Trophoblast cell (in vitro differentiated cells and primary cell): ENCODE measurements at regions not wholly inside any gene's neighbourhood (a gene's known extent, or its start where the extent isn't known, plus 50 kb on each side); places are given as distances from the start of the nearest gene placed in this dataset.
"Not testable (repeated sequence)": the region's sequence is repeated elsewhere in the genome, so short reads cannot be mapped to it uniquely, and the experiment has no call there.

ENCODE experiments used
- DNase-seq, 2 donors: peaks; one replicate each; pipeline ENCODE4 v3.0.0-alpha.2; 2016
- H2AFZ ChIP-seq: 2 replicates; pipeline ENCODE4 v1.6.1; 2013; ENCODE audit warnings: low read length, moderate library complexity, mild to moderate bottlenecking; ENCODE audit not compliant: insufficient read depth, poor library complexity
- H2AK5ac ChIP-seq: 2 replicates; pipeline ENCODE4 v1.6.1; 2013; ENCODE audit warnings: mild to moderate bottlenecking, low read length
- H2BK120ac ChIP-seq: 2 replicates; pipeline ENCODE4 v1.6.1; 2013; ENCODE audit warnings: low read length, mild to moderate bottlenecking, moderate library complexity; ENCODE audit not compliant: insufficient read depth, poor library complexity
- H2BK12ac ChIP-seq: 2 replicates; pipeline ENCODE4 v1.6.1; 2013; ENCODE audit warnings: mild to moderate bottlenecking, low read length, moderate library complexity
- H2BK5ac ChIP-seq: 2 replicates; pipeline ENCODE4 v1.6.1; 2013; ENCODE audit warnings: low read length, low read depth, moderate library complexity, mild to moderate bottlenecking; ENCODE audit not compliant: poor library complexity
- H3K14ac ChIP-seq: 2 replicates; pipeline ENCODE4 v1.6.1; 2013; ENCODE audit warnings: mild to moderate bottlenecking, low read length
- H3K18ac ChIP-seq: 2 replicates; pipeline ENCODE4 v1.6.1; 2013; ENCODE audit warnings: mild to moderate bottlenecking, low read length
- H3K23ac ChIP-seq: 2 replicates; pipeline ENCODE4 v1.6.1; 2013; ENCODE audit warnings: low read length
- H3K27ac ChIP-seq: 2 replicates; pipeline ENCODE4 v1.5.1; 2013; ENCODE audit warnings: low read depth, mild to moderate bottlenecking, inconsistent platforms, low read length, moderate library complexity
- H3K27me3 ChIP-seq: 2 replicates; pipeline ENCODE4 v1.6.1; 2013; ENCODE audit warnings: inconsistent platforms, mild to moderate bottlenecking, low read length, moderate library complexity; ENCODE audit not compliant: insufficient read depth
- H3K36me3 ChIP-seq, 2 experiments: 1 replicate in 1 of 2; 2 replicates in 1 of 2; pipeline ENCODE4 v1.6.1; 2013; ENCODE audit warnings: low read length in 2 of 2, mild to moderate bottlenecking in 2 of 2, moderate library complexity in 1 of 2; ENCODE audit not compliant: insufficient read depth in 2 of 2, control insufficient read depth in 1 of 2
- H3K4ac ChIP-seq: 2 replicates; pipeline ENCODE4 v1.6.1; 2013; ENCODE audit warnings: low read depth, mild to moderate bottlenecking, low read length, moderate library complexity
- H3K4me1 ChIP-seq, 2 experiments: 1 replicate in 1 of 2; 2 replicates in 1 of 2; pipeline ENCODE4 v1.6.1; 2013; ENCODE audit warnings: low read length in 2 of 2, mild to moderate bottlenecking in 2 of 2, moderate library complexity in 1 of 2; ENCODE audit not compliant: insufficient read depth in 2 of 2, control insufficient read depth in 1 of 2
- H3K4me2 ChIP-seq: 2 replicates; pipeline ENCODE4 v1.6.1; 2013; ENCODE audit warnings: inconsistent platforms, mild to moderate bottlenecking, low read length, moderate library complexity
- H3K4me3 ChIP-seq: 2 replicates; pipeline ENCODE4 v1.5.1; 2013; ENCODE audit warnings: mild to moderate bottlenecking, low read depth, low read length, inconsistent platforms
- H3K79me1 ChIP-seq: one replicate; pipeline ENCODE4 v1.6.1; 2013; ENCODE audit warnings: low read length
- H3K79me2 ChIP-seq: 2 replicates; pipeline ENCODE4 v1.6.1; 2013; ENCODE audit warnings: low read length, mild to moderate bottlenecking; ENCODE audit not compliant: control insufficient read depth, insufficient read depth, poor library complexity
- H3K9ac ChIP-seq: 2 replicates; pipeline ENCODE4 v1.6.1; 2013; ENCODE audit warnings: mild to moderate bottlenecking, low read length
- H3K9me3 ChIP-seq: 2 replicates; pipeline ENCODE4 v1.6.1; 2013; ENCODE audit warnings: low read depth, mild to moderate bottlenecking, control low read depth, inconsistent platforms, low read length; ENCODE audit not compliant: insufficient read depth
- H4K12ac ChIP-seq: 2 replicates; pipeline ENCODE4 v1.6.1; 2013; ENCODE audit warnings: low read depth, mild to moderate bottlenecking, low read length, moderate library complexity
- H4K8ac ChIP-seq: 2 replicates; pipeline ENCODE4 v1.6.1; 2013; ENCODE audit warnings: low read depth, mild to moderate bottlenecking, low read length, moderate library complexity
- H4K91ac ChIP-seq: one replicate; pipeline ENCODE4 v1.6.1; 2013; ENCODE audit warnings: low read depth, mild to moderate bottlenecking, low read length, moderate library complexity
- WGBS: extraction: QIAGEN DNeasy Blood & Tissue Kit; methylation state at CpG from one replicate; pipeline ENCODE4 v1.1.7; 2013; ENCODE audit warnings: missing lambda C conversion rate; ENCODE audit not compliant: insufficient read length, insufficient coverage; ENCODE audit errors: extremely low coverage; 5-methylcytosine and 5-hydroxymethylcytosine counted together

DNA sequence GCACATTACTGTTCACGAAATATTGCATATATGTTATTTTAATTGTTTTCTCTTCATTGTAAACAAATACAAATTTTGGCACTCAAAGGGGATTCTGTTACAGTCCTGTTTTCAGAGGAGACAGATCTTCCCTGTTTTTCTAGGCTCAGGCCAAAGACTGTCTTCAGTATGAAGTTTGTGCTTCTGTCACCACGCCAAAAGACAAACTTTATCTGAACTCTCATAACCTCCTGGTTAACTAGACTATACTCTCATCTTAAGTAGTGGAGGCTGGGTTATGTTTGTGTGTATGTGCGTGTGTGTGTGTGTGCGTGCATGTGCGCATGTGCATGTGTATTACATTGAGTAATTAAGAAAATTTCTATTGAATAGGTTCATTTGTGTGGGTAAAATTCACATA is 676.8 kb upstream of the HS3ST1 start:
- H2BK12ac ChIP-seq = no peak overlapping the region
- H3K4me1 ChIP-seq = no peaks in the 10 kb centered on the region
- H3K27me3 ChIP-seq = no peaks in the 10 kb centered on the region
- no peak overlapping the region for H2AK5ac ChIP-seq
- H4K8ac ChIP-seq = no peak overlapping the region
- no CpG with 5 or more reads among the region's 5 CpGs for WGBS
- no peak overlapping the region for H3K23ac ChIP-seq
- no peak overlapping the region for H3K4me2 ChIP-seq
- no peak overlapping the region for H4K12ac ChIP-seq
- H3K4ac ChIP-seq = no peak overlapping the region
- no peak overlapping the region for H3K18ac ChIP-seq
- H3K36me3 ChIP-seq = no peaks in the 10 kb centered on the region
- no peak overlapping the region for H2BK5ac ChIP-seq
- H2BK120ac ChIP-seq = no peak overlapping the region
- no peak overlapping the region for H3K14ac ChIP-seq
- H3K4me3 ChIP-seq = no peak overlapping the region
- no peak overlapping the region for H3K27ac ChIP-seq
- no peaks in the 10 kb centered on the region for H3K79me1 ChIP-seq
- DNase-seq = no peak
- H3K9me3 ChIP-seq = no peaks in the 10 kb centered on the region
- H3K79me2 ChIP-seq = no peaks in the 10 kb centered on the region
- H2AFZ ChIP-seq = no peak overlapping the region
- H4K91ac ChIP-seq = no peak overlapping the region
- no peak overlapping the region for H3K9ac ChIP-seq

DNA sequence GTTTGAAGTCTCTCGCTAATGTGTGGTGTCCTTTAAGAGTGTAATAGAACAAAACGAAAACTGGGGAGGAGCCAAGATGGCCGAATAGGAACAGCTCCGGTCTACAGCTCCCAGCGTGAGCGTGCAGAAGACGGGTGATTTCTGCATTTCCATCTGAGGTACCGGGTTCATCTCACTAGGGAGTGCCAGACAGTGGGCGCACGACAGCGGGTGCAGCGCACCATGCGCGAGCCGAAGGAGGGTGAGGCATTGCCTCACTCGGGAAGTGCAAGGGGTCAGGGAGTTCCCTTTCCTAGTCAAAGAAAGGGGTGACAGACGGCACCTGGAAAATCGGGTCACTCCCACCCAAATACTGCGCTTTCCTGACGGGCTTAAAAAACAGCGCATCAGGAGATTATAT is 661.2 kb upstream of the HS3ST1 start:
- H3K79me2 ChIP-seq, H3K9ac ChIP-seq, H3K18ac ChIP-seq, H2BK12ac ChIP-seq, H4K91ac ChIP-seq, H2BK120ac ChIP-seq, H3K4me3 ChIP-seq, H3K4me2 ChIP-seq, H2AFZ ChIP-seq, H3K79me1 ChIP-seq, H4K8ac ChIP-seq, H3K4ac ChIP-seq, H3K27ac ChIP-seq, H3K4me1 ChIP-seq, H4K12ac ChIP-seq, H3K9me3 ChIP-seq, H3K14ac ChIP-seq, H3K27me3 ChIP-seq, H2AK5ac ChIP-seq, H3K23ac ChIP-seq, DNase-seq, H3K36me3 ChIP-seq, H2BK5ac ChIP-seq: not testable (repeated sequence)
- WGBS = no CpG with 5 or more reads among the region's 21 CpGs

DNA sequence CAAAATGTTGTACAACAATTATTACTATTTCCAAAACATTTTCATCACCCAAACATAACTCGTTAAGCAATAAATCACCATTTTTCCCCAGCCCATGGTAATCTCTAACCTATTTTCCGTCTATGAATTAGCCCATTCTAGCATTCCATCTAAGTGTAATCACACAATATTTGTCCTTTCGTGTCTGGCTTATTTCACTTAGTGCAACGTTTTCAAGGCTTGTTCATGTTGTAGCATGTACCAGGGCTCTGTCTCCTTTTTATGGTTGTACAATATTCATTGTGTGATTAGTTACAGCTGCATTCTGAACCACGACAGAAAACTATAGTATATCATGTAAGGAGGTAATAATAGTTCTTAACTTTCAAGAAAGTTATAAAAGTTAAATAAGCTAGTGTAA is 656.0 kb upstream of the HS3ST1 start:
- Histone ChIP-seq H3K23ac (no peak overlapping the region), H3K18ac (no peak overlapping the region), H3K4ac (no peak overlapping the region), H3K9ac (no peak overlapping the region), H3K4me3 (no peak overlapping the region), H3K27ac (no peak overlapping the region), H2AFZ (no peak overlapping the region), H2BK5ac (no peak overlapping the region), H4K91ac (no peak overlapping the region), H3K4me2 (no peak overlapping the region), H3K9me3 (no peaks in the 10 kb centered on the region), H4K8ac (no peak overlapping the region), H3K36me3 (no peaks in the 10 kb centered on the region), H2BK120ac (no peak overlapping the region), H3K4me1 (no peaks in the 10 kb centered on the region), H3K79me1 (no peaks in the 10 kb centered on the region), H2BK12ac (no peak overlapping the region), H3K27me3 (no peaks in the 10 kb centered on the region), H3K79me2 (no peaks in the 10 kb centered on the region), H4K12ac (no peak overlapping the region), H3K14ac (no peak overlapping the region), H2AK5ac (no peak overlapping the region)
- 100% methylated on average over 1 of the region's 5 CpGs for WGBS
- DNase-seq = no peak

DNA sequence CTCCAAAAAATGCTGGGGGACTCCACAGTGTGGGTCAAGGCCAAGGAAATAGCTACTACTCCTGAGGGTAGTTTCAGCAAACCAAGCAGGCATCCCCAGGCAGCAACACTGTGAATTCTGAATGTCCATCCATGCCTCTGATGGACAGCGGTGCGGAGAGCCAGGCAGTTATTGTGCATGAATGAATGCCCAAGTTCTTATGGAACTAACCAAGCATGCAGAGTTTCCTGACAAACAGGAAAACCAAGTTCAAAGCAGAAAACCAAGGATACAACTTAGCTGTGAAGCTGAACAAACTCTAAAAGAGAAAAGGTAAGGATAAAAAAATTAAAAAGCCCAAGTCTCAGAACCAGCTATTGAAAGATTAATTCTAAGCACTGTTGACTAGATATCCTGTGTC is 642.6 kb upstream of the HS3ST1 start:
- H2AFZ ChIP-seq = no peak overlapping the region
- H3K14ac ChIP-seq = no peak overlapping the region
- H3K9ac ChIP-seq = no peak overlapping the region
- no peak overlapping the region for H3K4me3 ChIP-seq
- peak in 1 of 2 donors; percentile 15 for DNase-seq
- no peaks in the 10 kb centered on the region for H3K4me1 ChIP-seq
- H3K23ac ChIP-seq = no peak overlapping the region
- H3K27ac ChIP-seq = no peak overlapping the region
- no peaks in the 10 kb centered on the region for H3K79me2 ChIP-seq
- H2BK12ac ChIP-seq = no peak overlapping the region
- H3K18ac ChIP-seq = no peak overlapping the region
- H2AK5ac ChIP-seq = no peak overlapping the region
- no peaks in the 10 kb centered on the region for H3K79me1 ChIP-seq
- H3K9me3 ChIP-seq = no peaks in the 10 kb centered on the region
- H3K4ac ChIP-seq = no peak overlapping the region
- no peak overlapping the region for H4K12ac ChIP-seq
- H2BK5ac ChIP-seq = no peak overlapping the region
- H2BK120ac ChIP-seq = no peak overlapping the region
- H4K91ac ChIP-seq = no peak overlapping the region
- no peaks in the 10 kb centered on the region for H3K27me3 ChIP-seq
- H3K36me3 ChIP-seq = no peaks in the 10 kb centered on the region
- H4K8ac ChIP-seq = no peak overlapping the region
- WGBS = no CpG with 5 or more reads among the region's 2 CpGs
- H3K4me2 ChIP-seq = no peak overlapping the region
